Upper lobe of left lung (tissue), 4 donors: ENCODE measurements at regions not wholly inside any gene's neighbourhood (a gene's known extent, or its start where the extent isn't known, plus 50 kb on each side); places are given as distances from the start of the nearest gene placed in this dataset.

Experiments
- POLR2A ChIP-seq, 4 donors: fragments of 450-650 bp; IDR thresholded peaks; one replicate each; pipeline ENCODE4 v1.5.1; 2016 to 2017; ENCODE audit warnings: antibody characterized with exemption in 4 of 4, mild to moderate bottlenecking in 2 of 4
- POLR2AphosphoS5 ChIP-seq, 2 donors: sonication (generic); formaldehyde crosslinking; IDR thresholded peaks; one replicate each; pipeline ENCODE4 v1.5.1; 2017; ENCODE audit warnings: antibody characterized with exemption in 2 of 2
- TF ChIP-seq, protein P1 (sequence below), 6 experiments: fragments of 450-650 bp in 4 of 6; fragments of 200-600 bp in 2 of 6; sonication (generic) in 2 of 6; IDR thresholded peaks; one replicate each; pipeline ENCODE4 v1.5.1; 2016 to 2019; ENCODE audit warnings: antibody characterized with exemption in 6 of 6

DNA sequence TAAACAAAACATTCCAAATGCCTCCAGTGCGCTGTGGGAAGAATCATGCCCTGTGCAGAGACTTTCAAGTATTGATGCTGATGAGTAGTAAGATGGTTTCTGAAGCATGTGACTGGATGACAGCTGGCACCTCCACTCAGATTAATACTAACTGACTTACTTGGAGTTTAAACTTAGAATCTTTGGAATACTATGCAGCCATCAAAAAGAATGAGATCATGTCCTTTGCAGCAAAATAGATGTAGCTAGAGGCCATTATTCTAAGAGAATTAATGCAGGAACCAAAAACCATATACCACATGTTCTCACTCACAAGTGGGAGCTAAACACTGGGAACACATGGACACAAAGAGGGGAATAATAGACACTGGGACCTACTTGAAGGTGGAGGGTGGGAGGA is 73.8 kb upstream of the CHCHD3 start:
- TF ChIP-seq, protein P1, sequence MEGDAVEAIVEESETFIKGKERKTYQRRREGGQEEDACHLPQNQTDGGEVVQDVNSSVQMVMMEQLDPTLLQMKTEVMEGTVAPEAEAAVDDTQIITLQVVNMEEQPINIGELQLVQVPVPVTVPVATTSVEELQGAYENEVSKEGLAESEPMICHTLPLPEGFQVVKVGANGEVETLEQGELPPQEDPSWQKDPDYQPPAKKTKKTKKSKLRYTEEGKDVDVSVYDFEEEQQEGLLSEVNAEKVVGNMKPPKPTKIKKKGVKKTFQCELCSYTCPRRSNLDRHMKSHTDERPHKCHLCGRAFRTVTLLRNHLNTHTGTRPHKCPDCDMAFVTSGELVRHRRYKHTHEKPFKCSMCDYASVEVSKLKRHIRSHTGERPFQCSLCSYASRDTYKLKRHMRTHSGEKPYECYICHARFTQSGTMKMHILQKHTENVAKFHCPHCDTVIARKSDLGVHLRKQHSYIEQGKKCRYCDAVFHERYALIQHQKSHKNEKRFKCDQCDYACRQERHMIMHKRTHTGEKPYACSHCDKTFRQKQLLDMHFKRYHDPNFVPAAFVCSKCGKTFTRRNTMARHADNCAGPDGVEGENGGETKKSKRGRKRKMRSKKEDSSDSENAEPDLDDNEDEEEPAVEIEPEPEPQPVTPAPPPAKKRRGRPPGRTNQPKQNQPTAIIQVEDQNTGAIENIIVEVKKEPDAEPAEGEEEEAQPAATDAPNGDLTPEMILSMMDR (IDR thresholded peaks at IDR 0.05): no peak
- TF ChIP-seq POLR2A (IDR thresholded peaks at IDR 0.05) (no peak), POLR2AphosphoS5 (IDR thresholded peaks at IDR 0.05) (no peak)
